Skeletal muscle satellite cell (primary cell): ENCODE measurements at regions not wholly inside any gene's neighbourhood (a gene's known extent, or its start where the extent isn't known, plus 50 kb on each side); places are given as distances from the start of the nearest gene placed in this dataset.
A peak's percentile ranks its signal among the peaks of the same experiment; 100 is the strongest.

ENCODE experiments used
- H3K27me3 ChIP-seq: 2 replicates; pipeline ENCODE4 v1.7.0; 2013; ENCODE audit warnings: low read length; ENCODE audit not compliant: control insufficient read depth, insufficient read depth
- H3K36me3 ChIP-seq: 2 replicates; pipeline ENCODE4 v1.7.0; 2013; ENCODE audit warnings: mild to moderate bottlenecking, control low read depth, low read length; ENCODE audit not compliant: insufficient read depth
- H3K4me1 ChIP-seq: 2 replicates; pipeline ENCODE4 v1.7.0; 2013; ENCODE audit warnings: low read length; ENCODE audit not compliant: control insufficient read depth, insufficient read depth
- H3K4me2 ChIP-seq: 2 replicates; pipeline ENCODE4 v1.7.0; 2013; ENCODE audit warnings: mild to moderate bottlenecking, low read length
- H3K4me3 ChIP-seq: 2 replicates; pipeline ENCODE4 v1.7.0; 2013; ENCODE audit warnings: low read length
- H3K9ac ChIP-seq: 2 replicates; pipeline ENCODE4 v1.7.0; 2013; ENCODE audit warnings: mild to moderate bottlenecking, low read depth, low read length, moderate library complexity
- H3K9me3 ChIP-seq: replicated peaks from 2 replicates; pipeline ENCODE4 v1.7.0; 2013; ENCODE audit warnings: mild to moderate bottlenecking, control low read depth, low read length

- peaks cover 40% of the 10 kb centered on the region for H3K4me1 ChIP-seq
- H3K4me2 ChIP-seq, result peak overlapping the region; percentile 58
- peak overlapping the region; percentile 36 for H3K9ac ChIP-seq
Measured at GRCh38 chr3:124272605-124273151, 280.8 kb upstream of the ROPN1 start.

GRCh38 chr3:124273651-124274050 is 281.7 kb upstream of the ROPN1 start:
- H3K9ac ChIP-seq, result no peak overlapping the region
- H3K36me3 ChIP-seq, result no peaks in the 10 kb centered on the region
- H3K27me3 ChIP-seq, result no peaks in the 10 kb centered on the region
- H3K4me3 ChIP-seq, result no peak overlapping the region
- no peaks in the 10 kb centered on the region for H3K9me3 ChIP-seq
- H3K4me1 ChIP-seq, result peaks cover 42% of the 10 kb centered on the region
- no peak overlapping the region for H3K4me2 ChIP-seq

More at GRCh38 chr3:124272605-124273151, 280.8 kb upstream of the ROPN1 start:
- Histone ChIP-seq H3K9me3 (no peaks in the 10 kb centered on the region), H3K36me3 (no peaks in the 10 kb centered on the region), H3K4me3 (peak overlapping the region; percentile 27), H3K27me3 (no peaks in the 10 kb centered on the region)

GRCh38 chr3:124274051-124274450 is 282.1 kb upstream of the ROPN1 start:
- H3K27me3 ChIP-seq, result no peaks in the 10 kb centered on the region
- no peaks in the 10 kb centered on the region for H3K36me3 ChIP-seq
- peaks cover 42% of the 10 kb centered on the region for H3K4me1 ChIP-seq
- H3K4me3 ChIP-seq, result no peak overlapping the region
- H3K4me2 ChIP-seq, result no peak overlapping the region
- H3K9ac ChIP-seq, result no peak overlapping the region
- H3K9me3 ChIP-seq, result no peaks in the 10 kb centered on the region

- H3K9ac ChIP-seq, result no peak overlapping the region
- peaks cover 42% of the 10 kb centered on the region for H3K4me1 ChIP-seq
- no peaks in the 10 kb centered on the region for H3K9me3 ChIP-seq
- H3K4me3 ChIP-seq, result no peak overlapping the region
- no peaks in the 10 kb centered on the region for H3K36me3 ChIP-seq
- H3K4me2 ChIP-seq, result no peak overlapping the region
- peaks cover 7% of the 10 kb centered on the region for H3K27me3 ChIP-seq
Measured at GRCh38 chr3:124275412-124275811, 283.5 kb upstream of the ROPN1 start.

- Histone ChIP-seq H3K4me2 (no peak overlapping the region), H3K9ac (no peak overlapping the region), H3K36me3 (no peaks in the 10 kb centered on the region), H3K4me3 (no peak overlapping the region), H3K4me1 (peaks cover 42% of the 10 kb centered on the region), H3K9me3 (no peaks in the 10 kb centered on the region), H3K27me3 (peaks cover 10% of the 10 kb centered on the region)
Measured at GRCh38 chr3:124276133-124276532, 284.2 kb upstream of the ROPN1 start.

GRCh38 chr3:124276539-124277143 is 284.7 kb upstream of the ROPN1 start:
- H3K9ac ChIP-seq, result no peak overlapping the region
- H3K36me3 ChIP-seq, result no peaks in the 10 kb centered on the region
- peaks cover 10% of the 10 kb centered on the region for H3K27me3 ChIP-seq
- no peak overlapping the region for H3K4me2 ChIP-seq
- no peaks in the 10 kb centered on the region for H3K9me3 ChIP-seq
- peaks cover 42% of the 10 kb centered on the region for H3K4me1 ChIP-seq
- no peak overlapping the region for H3K4me3 ChIP-seq

GRCh38 chr3:124277144-124277890 is 285.4 kb upstream of the ROPN1 start:
- Histone ChIP-seq H3K4me3 (no peak overlapping the region), H3K4me2 (peak overlapping the region; percentile 6), H3K9ac (no peak overlapping the region), H3K4me1 (peaks cover 39% of the 10 kb centered on the region), H3K27me3 (peaks cover 10% of the 10 kb centered on the region), H3K36me3 (no peaks in the 10 kb centered on the region), H3K9me3 (no peaks in the 10 kb centered on the region)

- no peak overlapping the region for H3K9ac ChIP-seq
Measured at GRCh38 chr3:124281453-124282316, 289.8 kb upstream of the ROPN1 start.

GRCh38 chr3:124282751-124283651 is 291.1 kb upstream of the ROPN1 start:
- H3K27me3 ChIP-seq, result peaks cover 17% of the 10 kb centered on the region
- H3K4me3 ChIP-seq, result no peak overlapping the region
- no peaks in the 10 kb centered on the region for H3K4me1 ChIP-seq
- H3K4me2 ChIP-seq, result no peak overlapping the region
- H3K9ac ChIP-seq, result no peak overlapping the region
- H3K9me3 ChIP-seq, result no peaks in the 10 kb centered on the region
- no peaks in the 10 kb centered on the region for H3K36me3 ChIP-seq

More at GRCh38 chr3:124281453-124282316, 289.8 kb upstream of the ROPN1 start:
- Histone ChIP-seq H3K36me3 (no peaks in the 10 kb centered on the region), H3K4me3 (no peak overlapping the region), H3K27me3 (peaks cover 17% of the 10 kb centered on the region), H3K4me2 (no peak overlapping the region), H3K4me1 (peaks cover 12% of the 10 kb centered on the region), H3K9me3 (no peaks in the 10 kb centered on the region)

GRCh38 chr3:124283652-124284023 is 291.7 kb upstream of the ROPN1 start:
- H3K36me3 ChIP-seq, result no peaks in the 10 kb centered on the region
- H3K4me1 ChIP-seq, result no peaks in the 10 kb centered on the region
- H3K9me3 ChIP-seq, result no peaks in the 10 kb centered on the region
- no peak overlapping the region for H3K4me2 ChIP-seq
- peaks cover 17% of the 10 kb centered on the region for H3K27me3 ChIP-seq
- no peak overlapping the region for H3K4me3 ChIP-seq
- H3K9ac ChIP-seq, result no peak overlapping the region
